HCT116 (cell line): ENCODE measurements at regions not wholly inside any gene's neighbourhood (a gene's known extent, or its start where the extent isn't known, plus 50 kb on each side); places are given as distances from the start of the nearest gene placed in this dataset.

ENCODE experiments used
- ATAC-seq: fragments of 200-7000 bp; cut with Tn5 transposase; 2 replicates; pipeline ENCODE4 v1.9.1; 2020; ENCODE audit warnings: mild to moderate bottlenecking, moderate library complexity
- BruUV-seq: library from RNA; stranded (reverse); fragments of 400-500 nt; replicated peaks from 2 replicates; lab custom pipeline; 2021; lab: Mats Ljungman, UMichigan
- CTCF ChIA-PET: fragments of 300-600 bp; sonication (Branson Sonifier 250); formaldehyde crosslinking; loops from one replicate; lab custom pipeline; 2021; ENCODE audit warnings: antibody characterized with exemption; lab: Charles Lee
- POLR2A ChIA-PET: fragments of 300-600, 350-600 bp; sonication (Branson Sonifier 250); formaldehyde crosslinking; loops from one replicate; lab custom pipeline; 2021; ENCODE audit warnings: antibody characterized with exemption; lab: Charles Lee
- RAD21 ChIA-PET, 2 experiments: fragments of 300-600 bp; sonication (Branson Sonifier 250); formaldehyde crosslinking; loops; one replicate each; lab custom pipeline; 2023; ENCODE audit warnings: low total read pairs in 2 of 2; ENCODE audit not compliant: uncharacterized antibody in 2 of 2, unreplicated experiment in 2 of 2, low non-redundant PET in 1 of 2; lab: Charles Lee
- DNase-seq: peaks from one replicate; pipeline ENCODE4 v3.0.0-alpha.2; 2010; ENCODE audit warnings: low read depth, low spot score
- H2AFZ ChIP-seq: fragments of 200-600 bp; shearing (Covaris generic), sonication (generic); 2 replicates; pipeline ENCODE4 v1.6.1; 2017; ENCODE audit warnings: low read depth, mixed run types, mixed read lengths, antibody characterized with exemption, low read length; ENCODE audit not compliant: poor library complexity, severe bottlenecking
- H3K27ac ChIP-seq: 2 replicates; pipeline ENCODE4 v1.5.1; 2012; ENCODE audit warnings: low read depth, low read length
- H3K27me3 ChIP-seq: fragments of 200-600 bp; sonication (generic); 2 replicates; pipeline ENCODE4 v1.6.1; 2016; ENCODE audit warnings: mixed run types, low read length, mixed read lengths; ENCODE audit not compliant: insufficient read depth
- H3K36me3 ChIP-seq, 2 experiments: fragments of 200-500 bp in 1 of 2; fragments of 200-600 bp in 1 of 2; sonication (Bioruptor generic) in 1 of 2; sonication (generic) in 1 of 2; 2 replicates each; pipeline versions ENCODE4 v1.5.1 to v1.6.1; 2014 to 2016; ENCODE audit warnings: low read length in 2 of 2, inconsistent platforms in 1 of 2, mixed read lengths in 1 of 2, mixed run types in 1 of 2; ENCODE audit not compliant: insufficient read depth in 2 of 2, control insufficient read depth in 1 of 2
- H3K4me1 ChIP-seq, 2 experiments: fragments of 200-600 bp in 1 of 2; sonication (generic) in 1 of 2; 2 replicates each; pipeline versions ENCODE4 v1.5.1 to v1.6.1; 2012 to 2017; ENCODE audit warnings: low read length in 2 of 2, inconsistent platforms in 1 of 2, mild to moderate bottlenecking in 1 of 2, mixed read lengths in 1 of 2, mixed run types in 1 of 2, moderate library complexity in 1 of 2; ENCODE audit not compliant: insufficient read depth in 2 of 2, control insufficient read depth in 1 of 2
- H3K4me2 ChIP-seq: fragments of 200-600 bp; sonication (generic); 2 replicates; pipeline ENCODE4 v1.6.1; 2017; ENCODE audit warnings: mixed run types, low read length, mixed read lengths
- H3K4me3 ChIP-seq, 2 experiments: fragments of 200-600 bp in 1 of 2; sonication (generic) in 1 of 2; replicated peaks in 1 of 2; 2 replicates each; pipeline ENCODE4 v1.5.1; 2011 to 2016; ENCODE audit warnings: low read length in 2 of 2, control low read depth in 1 of 2, low read depth in 1 of 2, mild to moderate bottlenecking in 1 of 2, mixed read lengths in 1 of 2, mixed run types in 1 of 2
- H3K79me2 ChIP-seq: fragments of 200-600 bp; sonication (generic); 2 replicates; pipeline ENCODE4 v1.6.1; 2017; ENCODE audit warnings: mild to moderate bottlenecking, mixed run types, low read length, moderate library complexity, mixed read lengths; ENCODE audit not compliant: insufficient read depth
- H3K9ac ChIP-seq: fragments of 200-600 bp; sonication (generic); 2 replicates; pipeline ENCODE4 v1.6.1; 2016; ENCODE audit warnings: low read length, mixed read lengths
- H3K9me2 ChIP-seq: fragments of 200-600 bp; sonication (generic), shearing (Covaris generic); 2 replicates; pipeline ENCODE4 v1.6.1; 2017; ENCODE audit warnings: mixed run types, mild to moderate bottlenecking, moderate library complexity; ENCODE audit not compliant: insufficient read depth
- H3K9me3 ChIP-seq, 2 experiments: fragments of 200-500 bp in 1 of 2; fragments of 200-600 bp in 1 of 2; sonication (Bioruptor generic) in 1 of 2; sonication (generic) in 1 of 2; 2 replicates each; pipeline ENCODE4 v1.6.1; 2014 to 2017; ENCODE audit warnings: low read length in 2 of 2, mixed read lengths in 2 of 2, inconsistent platforms in 1 of 2, low read depth in 1 of 2, mild to moderate bottlenecking in 1 of 2, mixed run types in 1 of 2, moderate library complexity in 1 of 2; ENCODE audit not compliant: control insufficient read depth in 1 of 2, insufficient read depth in 1 of 2
- H4K20me1 ChIP-seq: fragments of 200-600 bp; sonication (generic), shearing (Covaris generic); 2 replicates; pipeline ENCODE4 v1.6.1; 2017; ENCODE audit warnings: mixed run types, mild to moderate bottlenecking, moderate library complexity; ENCODE audit not compliant: insufficient read depth
- ATF3 ChIP-seq: IDR thresholded peaks from 2 replicates; pipeline ENCODE4 v1.6.1; 2012
- CBX3 ChIP-seq: IDR thresholded peaks from 2 replicates; pipeline ENCODE4 v1.6.1; 2012; ENCODE audit warnings: low read depth
- EGR1 ChIP-seq: IDR thresholded peaks from 2 replicates; pipeline ENCODE4 v1.6.1; 2012; ENCODE audit warnings: low read depth
- MAX ChIP-seq: IDR thresholded peaks from 2 replicates; pipeline ENCODE4 v1.6.1; 2012
- POLR2A ChIP-seq: IDR thresholded peaks from 2 replicates; pipeline ENCODE4 v1.7.0; 2011; ENCODE audit warnings: borderline replicate concordance; ENCODE audit not compliant: insufficient read depth, insufficient read length; ENCODE audit errors: extremely low read depth
- POLR2AphosphoS5 ChIP-seq: IDR thresholded peaks from 2 replicates; pipeline ENCODE4 v1.6.1; 2011; ENCODE audit warnings: mild to moderate bottlenecking, low read depth, low read length, moderate library complexity
- RAD21 ChIP-seq: IDR thresholded peaks from 2 replicates; pipeline ENCODE4 v1.6.1; 2012; ENCODE audit warnings: low read depth, mild to moderate bottlenecking
- SIN3A ChIP-seq: IDR thresholded peaks from 2 replicates; pipeline ENCODE4 v1.6.1; 2012; ENCODE audit warnings: low read depth
- SP1 ChIP-seq: IDR thresholded peaks from 2 replicates; pipeline ENCODE4 v1.6.1; 2012; ENCODE audit warnings: low read depth
- SRF ChIP-seq: IDR thresholded peaks from 2 replicates; pipeline ENCODE4 v1.6.1; 2012; ENCODE audit warnings: low read depth
- YY1 ChIP-seq: IDR thresholded peaks from 2 replicates; pipeline ENCODE4 v1.6.1; 2011; ENCODE audit warnings: low read length, low read depth, moderate library complexity, mild to moderate bottlenecking; ENCODE audit not compliant: insufficient replicate concordance; ENCODE audit errors: extremely low read depth
- ZFX ChIP-seq: fragments of 450-650 bp; IDR thresholded peaks from 2 replicates; pipeline ENCODE4 v1.6.1; 2017
- ZNF274 ChIP-seq: fragments of 200-500 bp; sonication (Bioruptor generic); IDR thresholded peaks from 2 replicates; pipeline ENCODE4 v1.6.1; 2014; ENCODE audit warnings: mild to moderate bottlenecking, low read depth, low read length, inconsistent platforms
- intact Hi-C: fragments of 100-400 bp; cut with micrococcal nuclease; formaldehyde crosslinking; loops from 2 replicates; pipeline ENCODE4 v1.10.0; 2022

DNA sequence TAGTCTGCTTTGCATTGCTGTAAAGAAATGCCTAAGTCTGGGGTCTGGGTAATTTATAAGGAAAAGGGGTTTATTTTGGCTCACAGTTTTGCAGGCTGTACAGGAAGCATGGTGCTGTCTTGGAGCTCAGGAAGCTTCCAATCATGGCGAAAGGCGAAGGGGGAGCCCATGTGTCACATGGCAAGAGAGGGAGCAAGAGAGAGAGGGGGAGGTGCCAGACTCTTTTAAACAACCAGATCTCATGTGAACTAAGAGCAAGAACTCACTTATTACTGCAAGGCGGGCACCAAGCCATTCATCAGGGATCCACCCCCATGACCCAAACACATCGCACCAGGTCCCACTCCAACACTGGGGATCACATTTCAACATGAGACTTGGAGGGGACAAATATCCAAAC lies 148.2 kb upstream of the HS3ST2 start:
- DNase-seq, result no peak
- RAD21 ChIA-PET, result no interaction called here
- H3K9me2 ChIP-seq, result no peaks in the 10 kb centered on the region
- peaks cover 44% of the 10 kb centered on the region for H3K27me3 ChIP-seq
- no peak overlapping the region for H3K9ac ChIP-seq
- ATAC-seq, result no peak
- TF ChIP-seq MAX (no peak), ZFX (no peak), POLR2AphosphoS5 (no peak), SP1 (no peak), YY1 (no peak), ATF3 (no peak), SIN3A (no peak), RAD21 (no peak), ZNF274 (no peak), POLR2A (no peak)
- H3K79me2 ChIP-seq, result no peaks in the 10 kb centered on the region
- no peaks in the 10 kb centered on the region for H3K9me3 ChIP-seq
- peaks cover 0 to 8% of the 10 kb centered on the region in 2 experiments; a peak in 2 of 4 replicates for H3K4me1 ChIP-seq
- H3K4me2 ChIP-seq, result no peak overlapping the region
- CTCF ChIA-PET, result no interaction called here
- H3K4me3 ChIP-seq, result no peak overlapping the region
- no peaks in the 10 kb centered on the region for H3K36me3 ChIP-seq
- intact Hi-C loops, result no loop called here
- POLR2A ChIA-PET, result no interaction called here
- no peak overlapping the region for H2AFZ ChIP-seq
- no TSS peak for BruUV-seq
- no peak overlapping the region for H3K27ac ChIP-seq
- no peaks in the 10 kb centered on the region for H4K20me1 ChIP-seq

DNA sequence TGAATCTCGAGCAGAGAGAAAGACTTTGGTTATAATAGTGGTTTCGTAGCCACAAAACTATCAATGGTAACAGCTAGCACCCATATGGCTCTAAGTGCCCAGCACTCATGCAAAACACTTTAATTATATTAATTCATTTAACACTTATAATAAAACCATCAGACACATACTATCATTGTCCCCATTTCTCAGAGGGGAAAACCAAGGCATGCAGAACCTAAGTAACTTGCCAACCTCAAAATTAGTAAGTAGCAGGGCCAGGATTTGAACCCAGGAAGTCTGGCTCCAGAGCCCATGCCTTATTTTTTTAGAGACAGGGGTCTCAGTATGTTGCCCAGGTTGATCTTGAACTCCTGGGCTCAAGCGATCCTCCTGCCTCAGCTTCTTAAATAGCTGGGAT lies 145.6 kb upstream of the HS3ST2 start:
- no peak for TF ChIP-seq CBX3
- TF ChIP-seq EGR1, result no peak
- no peak for TF ChIP-seq SRF
- TF ChIP-seq SP1, result no peak
- ChIA-PET CTCF (no interaction called here), POLR2A (no interaction called here), RAD21 (no interaction called here)
- H3K4me2 ChIP-seq, result no peak overlapping the region
- H4K20me1 ChIP-seq, result no peaks in the 10 kb centered on the region
- DNase-seq, result no peak
- H3K27ac ChIP-seq, result no peak overlapping the region
- no TSS peak for BruUV-seq
- no peaks in the 10 kb centered on the region for H3K9me2 ChIP-seq
- intact Hi-C loops, result no loop called here
- H3K9me3 ChIP-seq, result no peaks in the 10 kb centered on the region
- H3K79me2 ChIP-seq, result no peaks in the 10 kb centered on the region
- H2AFZ ChIP-seq, result no peak overlapping the region
- H3K27me3 ChIP-seq, result peaks cover 33% of the 10 kb centered on the region
- H3K4me1 ChIP-seq, result peaks cover 0 to 9% of the 10 kb centered on the region in 2 experiments; a peak in 2 of 4 replicates
- no peak overlapping the region for H3K9ac ChIP-seq
- H3K4me3 ChIP-seq, result no peak overlapping the region
- no peak for ATAC-seq
- H3K36me3 ChIP-seq, result no peaks in the 10 kb centered on the region
